ENCODE measurements at regions not wholly inside any gene's neighbourhood (a gene's known extent, or its start where the extent isn't known, plus 50 kb on each side); places are given as distances from the start of the nearest gene placed in this dataset.
"Not testable (repeated sequence)": the region's sequence is repeated elsewhere in the genome, so short reads cannot be mapped to it uniquely, and the experiment has no call there.

GRCh38 chrX:123803984-123804365 is 55.9 kb upstream of the XIAP start:
- TF ChIP-seq CTCF (conservative IDR thresholded peaks at IDR 0.05 in 1 of 2, IDR thresholded peaks at IDR 0.05 in 1 of 2; ENCODE audit: low read depth in 1 of 2, low read length in 2 of 2); EZH2 (IDR thresholded peaks at IDR 0.05; ENCODE audit: low read length, missing control alignments): not testable (repeated sequence)

Measured in fibroblast of lung (primary cell).